Mammary epithelial cell (primary cell): ENCODE measurements at regions not wholly inside any gene's neighbourhood (a gene's known extent, or its start where the extent isn't known, plus 50 kb on each side); places are given as distances from the start of the nearest gene placed in this dataset.

Source experiments
- EZH2 ChIP-seq: IDR thresholded peaks from 2 replicates; pipeline ENCODE4 v1.6.1; 2012; ENCODE audit warnings: low read length, inconsistent platforms, borderline replicate concordance
- TF ChIP-seq, protein P1 (sequence below), 2 donors: IDR thresholded peaks in 1 of 2; conservative IDR thresholded peaks in 1 of 2; 2 replicates each; pipeline ENCODE4 v1.5.1; 2011 to 2012; ENCODE audit warnings: inconsistent platforms in 2 of 2, low read length in 2 of 2, mild to moderate bottlenecking in 2 of 2, control low read depth in 1 of 2, low read depth in 1 of 2; ENCODE audit not compliant: insufficient read depth in 1 of 2; ENCODE audit errors: extremely low read depth in 1 of 2

DNA sequence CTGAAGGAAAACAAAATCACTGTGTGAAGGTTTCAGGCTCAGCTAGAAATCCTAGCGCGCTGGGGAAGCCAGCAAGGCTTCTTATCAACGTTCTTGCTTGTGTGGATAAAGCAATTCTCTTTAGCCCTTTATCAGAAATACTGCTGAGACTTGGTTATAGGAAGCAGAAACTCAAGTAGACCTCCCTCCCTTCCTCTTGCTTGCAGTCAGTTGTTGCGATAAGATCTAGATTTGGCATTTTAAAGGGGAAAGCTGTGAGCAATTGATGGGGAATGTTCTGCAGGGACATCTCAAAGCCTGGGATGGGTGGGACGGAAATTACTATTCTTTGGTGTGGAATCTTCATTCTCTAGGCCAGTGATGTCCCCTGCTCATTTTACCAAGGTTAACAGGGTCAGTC lies 76.4 kb upstream of the ANO4 start:
- TF ChIP-seq, protein P1, sequence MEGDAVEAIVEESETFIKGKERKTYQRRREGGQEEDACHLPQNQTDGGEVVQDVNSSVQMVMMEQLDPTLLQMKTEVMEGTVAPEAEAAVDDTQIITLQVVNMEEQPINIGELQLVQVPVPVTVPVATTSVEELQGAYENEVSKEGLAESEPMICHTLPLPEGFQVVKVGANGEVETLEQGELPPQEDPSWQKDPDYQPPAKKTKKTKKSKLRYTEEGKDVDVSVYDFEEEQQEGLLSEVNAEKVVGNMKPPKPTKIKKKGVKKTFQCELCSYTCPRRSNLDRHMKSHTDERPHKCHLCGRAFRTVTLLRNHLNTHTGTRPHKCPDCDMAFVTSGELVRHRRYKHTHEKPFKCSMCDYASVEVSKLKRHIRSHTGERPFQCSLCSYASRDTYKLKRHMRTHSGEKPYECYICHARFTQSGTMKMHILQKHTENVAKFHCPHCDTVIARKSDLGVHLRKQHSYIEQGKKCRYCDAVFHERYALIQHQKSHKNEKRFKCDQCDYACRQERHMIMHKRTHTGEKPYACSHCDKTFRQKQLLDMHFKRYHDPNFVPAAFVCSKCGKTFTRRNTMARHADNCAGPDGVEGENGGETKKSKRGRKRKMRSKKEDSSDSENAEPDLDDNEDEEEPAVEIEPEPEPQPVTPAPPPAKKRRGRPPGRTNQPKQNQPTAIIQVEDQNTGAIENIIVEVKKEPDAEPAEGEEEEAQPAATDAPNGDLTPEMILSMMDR (conservative IDR thresholded peaks at IDR 0.05 in 1 of 2, IDR thresholded peaks at IDR 0.05 in 1 of 2; ENCODE audit: extremely low read depth in 1 of 2, insufficient read depth in 1 of 2, low read depth in 1 of 2, low read length in 2 of 2): no peak
- no peak for TF ChIP-seq EZH2
